ENCODE measurements at regions not wholly inside any gene's neighbourhood (a gene's known extent, or its start where the extent isn't known, plus 50 kb on each side); places are given as distances from the start of the nearest gene placed in this dataset.
"Not testable (repeated sequence)": the region's sequence is repeated elsewhere in the genome, so short reads cannot be mapped to it uniquely, and the experiment has no call there.

DNA sequence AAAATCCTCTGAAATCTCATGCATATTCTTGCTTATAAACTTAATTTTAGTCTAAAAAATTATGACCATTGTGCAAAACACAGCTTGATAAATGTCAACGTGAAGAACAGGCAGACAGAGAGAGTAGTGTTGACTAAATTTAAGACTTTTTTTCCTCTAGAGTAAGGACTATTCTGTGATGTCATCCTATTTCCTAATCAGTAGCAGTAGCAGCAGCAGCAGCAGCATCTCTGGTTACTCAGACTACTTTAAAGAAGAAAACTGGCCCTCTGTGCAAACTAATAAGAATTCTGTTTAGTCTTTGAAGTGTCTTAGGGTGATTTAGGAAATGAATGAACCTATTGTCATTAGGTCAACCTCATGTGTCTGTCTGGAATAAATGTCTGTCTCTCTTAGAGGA is 403.0 kb downstream of the HINT1 start:
- no peaks in the 10 kb centered on the region for H3K4me1 ChIP-seq (ENCODE audit: insufficient read depth, low read length, poor library complexity, severe bottlenecking)
- H2AFZ ChIP-seq (ENCODE audit: low read length) = no peak overlapping the region
- H4K20me1 ChIP-seq (ENCODE audit: insufficient read depth, low read length, poor library complexity, severe bottlenecking) = no peaks in the 10 kb centered on the region
- no peak overlapping the region for H3K9ac ChIP-seq (ENCODE audit: low read depth, low read length, poor library complexity, severe bottlenecking)
- H3K27me3 ChIP-seq (ENCODE audit: insufficient read depth, low read length, poor library complexity, severe bottlenecking) = no peaks in the 10 kb centered on the region
- TF ChIP-seq, protein P1, sequence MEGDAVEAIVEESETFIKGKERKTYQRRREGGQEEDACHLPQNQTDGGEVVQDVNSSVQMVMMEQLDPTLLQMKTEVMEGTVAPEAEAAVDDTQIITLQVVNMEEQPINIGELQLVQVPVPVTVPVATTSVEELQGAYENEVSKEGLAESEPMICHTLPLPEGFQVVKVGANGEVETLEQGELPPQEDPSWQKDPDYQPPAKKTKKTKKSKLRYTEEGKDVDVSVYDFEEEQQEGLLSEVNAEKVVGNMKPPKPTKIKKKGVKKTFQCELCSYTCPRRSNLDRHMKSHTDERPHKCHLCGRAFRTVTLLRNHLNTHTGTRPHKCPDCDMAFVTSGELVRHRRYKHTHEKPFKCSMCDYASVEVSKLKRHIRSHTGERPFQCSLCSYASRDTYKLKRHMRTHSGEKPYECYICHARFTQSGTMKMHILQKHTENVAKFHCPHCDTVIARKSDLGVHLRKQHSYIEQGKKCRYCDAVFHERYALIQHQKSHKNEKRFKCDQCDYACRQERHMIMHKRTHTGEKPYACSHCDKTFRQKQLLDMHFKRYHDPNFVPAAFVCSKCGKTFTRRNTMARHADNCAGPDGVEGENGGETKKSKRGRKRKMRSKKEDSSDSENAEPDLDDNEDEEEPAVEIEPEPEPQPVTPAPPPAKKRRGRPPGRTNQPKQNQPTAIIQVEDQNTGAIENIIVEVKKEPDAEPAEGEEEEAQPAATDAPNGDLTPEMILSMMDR (conservative IDR thresholded peaks at IDR 0.05; ENCODE audit: low read length) = no peak
- H3K36me3 ChIP-seq (ENCODE audit: insufficient read depth, low read length) = no peaks in the 10 kb centered on the region
- no peaks in the 10 kb centered on the region for H3K79me2 ChIP-seq (ENCODE audit: insufficient read depth, low read length)
- no peak overlapping the region for H3K4me2 ChIP-seq (ENCODE audit: low read depth, low read length, poor library complexity, severe bottlenecking)
- no peak overlapping the region for H3K4me3 ChIP-seq (ENCODE audit: low read length, poor library complexity, severe bottlenecking)
- no peaks in the 10 kb centered on the region for H3K9me2 ChIP-seq (replicated peaks; ENCODE audit: low read depth, low read length)
- no peaks in the 10 kb centered on the region for H3K9me3 ChIP-seq (ENCODE audit: insufficient read depth, low read depth, low read length)
- H3F3A ChIP-seq (ENCODE audit: low read depth) = no peaks in the 10 kb centered on the region

GRCh38 chr5:130759061-130759460 is 406.0 kb downstream of the HINT1 start:
- H2AFZ ChIP-seq (ENCODE audit: low read length) = no peak overlapping the region
- H3K27me3 ChIP-seq (ENCODE audit: insufficient read depth, low read length, poor library complexity, severe bottlenecking) = no peaks in the 10 kb centered on the region
- no peaks in the 10 kb centered on the region for H3F3A ChIP-seq (ENCODE audit: low read depth)
- no peak overlapping the region for H3K4me2 ChIP-seq (ENCODE audit: low read depth, low read length, poor library complexity, severe bottlenecking)
- no peak overlapping the region for H3K9ac ChIP-seq (ENCODE audit: low read depth, low read length, poor library complexity, severe bottlenecking)
- H4K20me1 ChIP-seq (ENCODE audit: insufficient read depth, low read length, poor library complexity, severe bottlenecking) = no peaks in the 10 kb centered on the region
- H3K4me3 ChIP-seq (ENCODE audit: low read length, poor library complexity, severe bottlenecking) = no peak overlapping the region
- no peaks in the 10 kb centered on the region for H3K9me3 ChIP-seq (ENCODE audit: insufficient read depth, low read depth, low read length)
- H3K9me2 ChIP-seq (replicated peaks; ENCODE audit: low read depth, low read length) = no peaks in the 10 kb centered on the region
- no peaks in the 10 kb centered on the region for H3K4me1 ChIP-seq (ENCODE audit: insufficient read depth, low read length, poor library complexity, severe bottlenecking)
- no peaks in the 10 kb centered on the region for H3K36me3 ChIP-seq (ENCODE audit: insufficient read depth, low read length)
- no peak for TF ChIP-seq EZH2phosphoT487 (IDR thresholded peaks at IDR 0.05; ENCODE audit: borderline replicate concordance)
- TF ChIP-seq, protein P1 (conservative IDR thresholded peaks at IDR 0.05; ENCODE audit: low read length) = no peak
- H3K79me2 ChIP-seq (ENCODE audit: insufficient read depth, low read length) = no peaks in the 10 kb centered on the region

GRCh38 chr5:130747556-130747955 is 417.5 kb downstream of the HINT1 start:
- Histone ChIP-seq H3K9me2 (replicated peaks; ENCODE audit: low read depth, low read length) (no peaks in the 10 kb centered on the region), H3K4me1 (ENCODE audit: insufficient read depth, low read length, poor library complexity, severe bottlenecking) (no peaks in the 10 kb centered on the region)
- TF ChIP-seq, protein P1 (conservative IDR thresholded peaks at IDR 0.05; ENCODE audit: low read length) = no peak
- no peak for TF ChIP-seq EZH2phosphoT487 (IDR thresholded peaks at IDR 0.05; ENCODE audit: borderline replicate concordance)

GRCh38 chr5:130746641-130747040 is 418.4 kb downstream of the HINT1 start:
- not testable (repeated sequence) for H3K4me3 ChIP-seq (ENCODE audit: low read length, poor library complexity, severe bottlenecking); H2AFZ ChIP-seq (ENCODE audit: low read length); H3K9me2 ChIP-seq (replicated peaks; ENCODE audit: low read depth, low read length); H4K20me1 ChIP-seq (ENCODE audit: insufficient read depth, low read length, poor library complexity, severe bottlenecking); H3K4me1 ChIP-seq (ENCODE audit: insufficient read depth, low read length, poor library complexity, severe bottlenecking); H3K9ac ChIP-seq (ENCODE audit: low read depth, low read length, poor library complexity, severe bottlenecking); H3K79me2 ChIP-seq (ENCODE audit: insufficient read depth, low read length); H3K9me3 ChIP-seq (ENCODE audit: insufficient read depth, low read depth, low read length); H3K36me3 ChIP-seq (ENCODE audit: insufficient read depth, low read length); H3K4me2 ChIP-seq (ENCODE audit: low read depth, low read length, poor library complexity, severe bottlenecking); H3F3A ChIP-seq (ENCODE audit: low read depth); H3K27me3 ChIP-seq (ENCODE audit: insufficient read depth, low read length, poor library complexity, severe bottlenecking)

More at GRCh38 chr5:130747556-130747955, 417.5 kb downstream of the HINT1 start:
- Histone ChIP-seq H3K9me3 (ENCODE audit: insufficient read depth, low read depth, low read length) (no peaks in the 10 kb centered on the region), H3K36me3 (ENCODE audit: insufficient read depth, low read length) (no peaks in the 10 kb centered on the region), H3K4me2 (ENCODE audit: low read depth, low read length, poor library complexity, severe bottlenecking) (no peak overlapping the region), H4K20me1 (ENCODE audit: insufficient read depth, low read length, poor library complexity, severe bottlenecking) (no peaks in the 10 kb centered on the region), H3F3A (ENCODE audit: low read depth) (no peaks in the 10 kb centered on the region), H3K27me3 (ENCODE audit: insufficient read depth, low read length, poor library complexity, severe bottlenecking) (no peaks in the 10 kb centered on the region), H3K4me3 (ENCODE audit: low read length, poor library complexity, severe bottlenecking) (no peak overlapping the region), H3K9ac (ENCODE audit: low read depth, low read length, poor library complexity, severe bottlenecking) (no peak overlapping the region), H3K79me2 (ENCODE audit: insufficient read depth, low read length) (no peaks in the 10 kb centered on the region), H2AFZ (ENCODE audit: low read length) (no peak overlapping the region)
